HG02870 (cell line): ENCODE measurements at regions not wholly inside any gene's neighbourhood (a gene's known extent, or its start where the extent isn't known, plus 50 kb on each side); places are given as distances from the start of the nearest gene placed in this dataset.
A peak's percentile ranks its signal among the peaks of the same experiment; 100 is the strongest.

Experiments
- ATAC-seq: cut with Tn5 transposase; IDR thresholded peaks from one replicate; pipeline ENCODE4 v1.9.1; 2021; ENCODE audit warnings: mild to moderate bottlenecking, moderate library complexity; ENCODE audit not compliant: unreplicated experiment

DNA sequence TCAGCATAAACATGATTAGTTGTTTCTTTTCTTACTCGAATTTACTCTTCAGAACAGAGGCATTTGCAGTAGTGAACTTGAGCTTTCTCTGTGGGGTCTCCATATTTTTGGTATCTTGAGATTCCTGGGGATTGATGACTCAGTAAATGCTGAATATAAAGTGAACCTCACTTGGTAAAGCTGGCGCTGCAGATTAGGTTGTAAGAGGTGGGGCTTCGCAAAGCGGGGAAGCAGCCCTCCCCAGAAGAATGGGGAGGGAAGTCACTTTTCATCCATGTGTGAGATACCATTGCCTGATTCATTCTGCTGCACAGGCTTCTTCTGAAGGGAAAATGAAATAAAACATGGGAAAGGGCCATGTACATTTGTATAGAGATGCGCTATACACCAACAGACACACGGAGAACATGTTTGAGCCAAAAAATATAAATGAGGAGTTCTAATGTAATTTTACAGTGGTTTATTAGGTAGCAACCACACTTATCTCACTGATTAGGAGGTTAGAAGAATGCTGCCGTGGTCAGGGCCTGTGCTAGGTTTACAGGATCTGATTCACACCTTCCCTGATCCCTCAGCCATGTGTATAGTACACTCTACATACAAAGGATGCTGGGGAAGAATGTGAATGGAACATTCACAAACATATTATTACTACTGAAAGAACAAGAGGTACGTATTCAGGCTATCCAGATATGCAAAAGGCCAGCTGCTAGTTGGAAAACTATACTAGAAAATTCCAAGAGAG lies 63.5 kb downstream of the DNTTIP2 start:
- ATAC-seq, result no peak

DNA sequence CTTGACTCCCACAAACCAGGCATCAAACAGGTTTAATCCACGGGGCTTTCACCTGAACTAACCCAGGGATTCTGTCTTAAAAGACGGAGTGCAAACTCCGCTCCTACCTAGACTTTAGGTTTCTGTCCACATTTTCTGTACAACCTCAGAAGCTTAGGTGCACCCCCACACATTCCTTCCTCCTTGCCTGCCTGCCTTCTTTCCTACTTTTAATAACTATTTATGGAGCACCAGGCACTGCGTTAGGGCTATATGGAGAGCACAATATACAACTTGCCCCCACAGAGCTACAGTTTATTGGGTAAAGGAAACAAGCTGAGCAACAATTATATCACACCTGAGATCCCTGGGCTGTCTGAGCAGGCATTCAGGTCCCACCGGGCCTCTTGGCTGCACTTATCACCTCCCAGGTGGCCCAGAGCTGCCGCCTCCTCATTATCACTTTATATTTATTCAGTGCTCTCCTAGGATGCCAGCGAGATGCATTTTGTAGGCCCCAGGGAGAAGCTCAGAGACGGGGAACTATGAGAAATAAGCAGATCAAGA lies 64.1 kb downstream of the DNTTIP2 start:
- ATAC-seq, result no peak

GRCh38 chr1:93814059-93814794 lies 64.8 kb downstream of the DNTTIP2 start:
- peak; percentile 63 for ATAC-seq

GRCh38 chr1:93813076-93813475 lies 65.9 kb downstream of the DNTTIP2 start:
- no peak for ATAC-seq

DNA sequence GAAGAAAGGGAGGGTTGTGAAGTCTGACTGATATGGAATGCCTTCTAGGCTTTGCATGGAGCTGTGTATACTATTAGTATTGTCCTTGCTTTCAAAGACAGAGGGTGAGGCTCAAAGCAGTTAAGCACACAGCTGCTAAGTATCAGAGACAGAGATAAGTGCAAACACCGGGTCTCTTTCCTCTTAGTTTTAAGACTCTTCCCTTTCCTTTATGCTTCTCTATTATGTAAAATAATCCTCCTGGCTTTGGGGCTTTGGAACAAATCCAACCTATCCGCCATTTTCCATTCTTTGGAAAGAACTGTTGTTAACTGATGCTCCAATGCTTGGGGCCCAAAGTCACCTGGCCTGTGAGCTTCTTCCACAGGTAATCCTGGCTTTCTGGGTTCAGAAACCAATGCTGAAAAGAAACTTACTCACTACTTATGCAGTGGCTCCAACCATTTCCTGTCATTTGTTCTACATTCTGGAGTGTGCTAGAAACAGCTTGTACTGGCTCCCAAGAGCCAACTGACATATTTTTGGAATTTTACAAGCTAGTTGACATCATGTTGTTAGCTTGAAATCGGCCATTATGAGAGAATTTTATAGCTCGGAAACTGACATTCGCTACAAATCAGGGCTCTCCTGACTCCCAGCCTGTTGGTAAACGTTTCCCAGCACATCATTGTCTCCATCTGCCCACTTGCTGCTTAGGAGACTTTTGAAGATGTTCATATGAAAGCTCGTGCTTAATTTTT lies 67.5 kb downstream of the DNTTIP2 start:
- no peak for ATAC-seq

DNA sequence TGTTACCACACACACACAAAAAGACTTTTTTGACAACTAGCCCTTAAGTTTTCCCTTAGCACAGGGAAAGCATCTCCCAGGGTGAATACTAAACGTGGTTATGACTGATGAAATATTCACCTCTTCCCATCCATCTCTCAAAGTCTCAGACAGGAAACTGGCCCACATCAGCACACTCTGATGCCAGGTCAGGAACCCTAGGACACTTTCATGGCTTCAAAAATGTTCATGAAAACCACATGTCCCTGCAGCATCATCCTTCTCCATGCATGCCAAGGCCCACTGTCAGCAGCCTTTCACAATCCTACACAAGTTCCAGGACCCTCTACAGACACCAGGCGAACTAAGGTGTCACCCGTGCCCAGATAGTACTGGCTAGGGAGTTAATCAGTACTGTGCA lies 68.7 kb downstream of the DNTTIP2 start:
- ATAC-seq, result no peak

- no peak for ATAC-seq
Observed at GRCh38 chr1:93808871-93809270, 70.1 kb downstream of the DNTTIP2 start.

DNA sequence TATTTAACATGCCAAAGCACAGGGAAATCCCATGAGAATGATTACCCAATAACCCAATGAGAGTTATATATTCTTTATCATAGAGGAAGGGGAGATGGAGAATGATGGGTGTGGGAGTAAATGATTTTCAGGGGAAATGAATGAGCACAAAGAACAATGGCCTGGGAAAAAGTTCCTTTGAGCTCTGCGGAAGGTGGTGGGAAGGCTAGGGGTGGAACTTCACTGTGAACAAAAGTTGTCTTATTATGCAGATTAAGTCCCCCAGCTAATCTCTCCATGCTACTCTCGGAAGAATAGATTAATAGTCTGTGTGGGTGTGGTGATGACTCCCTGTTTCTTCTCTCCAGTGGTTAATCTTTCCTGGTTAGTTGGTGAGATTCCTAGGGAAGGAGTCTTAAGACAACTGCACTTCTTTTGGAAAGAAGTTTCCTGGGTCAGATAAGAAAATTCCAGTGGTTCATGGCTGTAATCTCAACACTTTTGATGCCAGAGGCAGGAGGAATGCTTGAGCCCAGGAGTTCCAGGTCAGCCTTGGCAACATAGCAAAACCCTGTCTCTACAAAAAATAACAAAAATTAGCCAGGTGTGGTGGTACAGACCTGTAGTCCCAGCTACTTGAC lies 71.6 kb downstream of the DNTTIP2 start:
- ATAC-seq, result no peak

DNA sequence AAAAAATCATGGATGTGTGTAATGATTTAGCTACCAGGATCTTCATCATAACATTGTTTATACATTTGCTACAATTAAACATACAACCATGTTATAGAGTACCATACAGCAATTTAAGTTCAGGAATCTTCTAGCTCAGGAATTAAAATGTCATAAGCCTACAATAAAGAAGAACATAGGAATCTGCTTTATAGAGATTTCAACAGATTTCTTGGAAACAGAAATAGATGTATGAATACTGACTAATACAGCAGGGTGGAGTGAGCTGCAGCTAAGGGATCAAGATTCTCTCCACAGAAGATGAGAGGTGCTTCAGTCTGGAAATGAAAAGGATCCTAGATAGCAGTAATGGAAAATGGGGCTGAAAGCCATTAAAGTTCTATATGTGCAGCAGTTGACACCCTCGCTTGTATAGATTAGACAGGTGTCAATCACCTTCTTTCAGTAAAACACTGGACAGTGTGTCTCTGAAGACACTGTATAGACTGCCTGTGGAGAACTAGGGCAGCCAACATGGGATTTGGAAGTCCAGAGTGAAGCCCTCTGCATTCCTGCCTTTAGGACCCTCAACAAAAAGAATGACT lies 73.9 kb downstream of the DNTTIP2 start:
- no peak for ATAC-seq

- no peak for ATAC-seq
Observed at GRCh38 chr1:93804412-93804811, 74.6 kb downstream of the DNTTIP2 start.

DNA sequence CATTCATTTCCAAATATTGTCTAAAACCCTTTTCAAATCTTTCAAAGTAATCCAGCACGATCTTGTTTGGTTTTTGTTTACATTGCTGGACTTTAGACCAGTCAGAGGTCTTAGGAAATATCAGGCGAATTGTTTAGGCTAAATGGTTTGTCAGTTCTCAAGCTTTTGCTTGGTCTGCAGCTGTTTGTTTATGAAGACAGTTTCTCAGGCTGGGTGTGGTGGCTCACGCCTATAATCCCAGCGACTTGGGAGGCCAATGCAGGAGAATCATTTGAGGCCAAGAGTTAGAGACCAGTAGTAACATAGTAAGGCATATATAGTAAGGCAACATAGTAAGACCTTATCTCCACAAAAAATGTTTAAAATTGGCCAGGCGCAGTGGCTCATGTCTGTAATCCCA lies 77.5 kb downstream of the DNTTIP2 start:
- ATAC-seq, result no peak

GRCh38 chr1:93800856-93801255 lies 78.2 kb downstream of the DNTTIP2 start:
- ATAC-seq, result no peak

- ATAC-seq, result no peak
Observed at GRCh38 chr1:93798291-93798690, 80.7 kb downstream of the DNTTIP2 start.

DNA sequence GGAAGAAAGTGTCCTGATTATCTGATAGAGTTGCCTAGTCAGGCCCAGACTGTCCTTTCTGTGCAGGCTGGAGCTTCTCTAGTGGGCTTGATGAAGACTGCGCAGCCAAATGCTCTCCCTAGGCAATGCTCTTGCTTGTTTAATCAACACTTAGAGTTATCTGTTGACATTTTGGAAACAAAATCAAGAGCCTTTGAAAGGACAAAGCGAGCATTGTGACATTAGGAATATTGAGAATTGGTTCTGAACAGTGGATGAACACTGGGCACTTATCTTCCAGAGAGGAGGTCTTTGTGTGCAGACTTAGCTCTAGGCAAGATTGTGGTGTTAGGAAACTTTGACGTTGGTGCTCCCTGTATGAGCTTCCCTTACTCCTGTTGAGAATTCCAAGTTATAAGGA lies 94.5 kb downstream of the DNTTIP2 start:
- no peak for ATAC-seq

DNA sequence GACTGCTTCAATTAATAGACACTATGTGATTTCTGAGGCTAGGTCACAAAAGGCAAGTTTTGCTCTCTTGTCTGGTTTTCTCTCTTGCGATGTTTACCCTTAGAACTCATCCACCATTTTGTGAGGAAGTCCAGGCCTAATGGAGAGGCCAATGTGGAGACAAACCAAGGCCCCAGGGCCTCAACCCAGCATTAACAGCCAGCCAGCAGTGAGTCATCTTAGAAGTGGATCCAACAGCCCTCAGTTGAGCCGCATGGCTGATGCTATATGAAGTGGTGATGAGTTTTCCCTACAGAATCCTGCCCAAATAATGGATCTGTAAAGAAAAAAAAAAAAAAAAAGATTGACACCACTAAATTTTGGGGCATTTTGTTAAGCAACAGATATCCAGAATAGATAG lies 95.1 kb downstream of the DNTTIP2 start:
- ATAC-seq, result no peak

DNA sequence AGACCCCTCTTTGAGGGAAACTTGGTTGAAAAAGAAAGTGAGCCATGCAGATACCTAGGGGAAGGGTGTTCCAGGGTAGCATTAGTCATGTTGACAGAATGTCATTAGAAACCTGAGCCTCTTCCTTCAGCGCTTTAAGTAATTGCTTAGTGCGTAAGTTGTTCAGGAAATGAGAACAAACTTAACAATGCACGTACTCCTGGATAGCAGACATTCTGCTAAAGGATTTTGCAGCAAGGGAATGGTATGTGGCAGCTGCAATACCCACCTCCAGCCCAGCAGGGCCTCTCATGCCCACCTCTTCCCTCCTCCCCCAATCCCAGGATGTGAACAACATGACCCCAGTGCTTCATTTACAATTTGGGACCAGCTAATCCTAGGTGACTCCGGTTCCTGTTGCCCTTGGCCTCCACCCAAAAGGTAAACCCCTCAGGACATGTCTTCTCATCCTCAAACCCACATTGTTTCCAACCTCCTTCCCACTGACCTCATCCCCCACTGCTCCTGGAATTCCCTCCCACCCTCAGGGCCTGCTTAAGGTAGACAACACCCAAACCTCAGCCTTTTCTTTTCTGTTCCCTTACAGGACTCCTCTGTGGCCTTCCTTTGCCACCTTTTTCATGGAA lies 98.0 kb upstream of the BCAR3 start:
- no peak for ATAC-seq

- ATAC-seq, result no peak
Observed at GRCh38 chr1:93778457-93778856, 96.8 kb upstream of the BCAR3 start.

- no peak for ATAC-seq
Observed at GRCh38 chr1:93777255-93777654, 95.6 kb upstream of the BCAR3 start.

GRCh38 chr1:93776728-93777127 lies 95.1 kb upstream of the BCAR3 start:
- no peak for ATAC-seq

DNA sequence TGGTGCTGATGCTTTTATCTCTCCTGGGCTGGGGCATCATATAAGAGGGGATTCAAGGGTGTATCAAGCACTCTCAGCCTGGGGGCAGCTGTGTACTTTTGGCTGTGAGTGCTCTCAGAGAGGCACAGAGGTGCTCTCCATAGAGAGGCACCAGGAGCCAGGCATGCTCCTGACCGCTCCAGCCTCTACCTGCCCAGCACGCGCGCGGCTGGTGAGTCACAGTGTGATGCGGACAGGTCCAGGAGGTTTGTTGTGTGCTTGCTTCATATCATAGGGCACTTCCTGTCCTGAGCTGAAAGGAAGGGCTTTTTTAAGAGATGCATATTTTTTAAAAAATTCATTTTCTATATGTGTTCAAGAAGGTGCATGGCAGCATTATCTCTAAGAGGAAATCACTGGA lies 93.6 kb upstream of the BCAR3 start:
- ATAC-seq, result no peak
